Natural killer cell (primary cell): ENCODE measurements at regions not wholly inside any gene's neighbourhood (a gene's known extent, or its start where the extent isn't known, plus 50 kb on each side); places are given as distances from the start of the nearest gene placed in this dataset.

Source experiments
- ATAC-seq, 3 donors: fragments of 150-1000 bp in 2 of 3; fragments of 200-7000 bp in 1 of 3; cut with Tn5 transposase; 1 replicate in 1 of 3; 2 replicates in 2 of 3; pipeline ENCODE4 v1.10.0; 2021; ENCODE audit warnings: mild to moderate bottlenecking in 2 of 3, moderate library complexity in 2 of 3
- DNase-seq, 2 donors: peaks; one replicate each; pipeline versions ENCODE4 v3.0.0 to v3.0.0-alpha.2; 2013 to 2021; ENCODE audit warnings: mixed read lengths in 1 of 2
- H3K27ac ChIP-seq: one replicate; pipeline ENCODE4 v1.5.1; 2013; ENCODE audit warnings: mild to moderate bottlenecking, low read length
- H3K27me3 ChIP-seq: one replicate; pipeline ENCODE4 v1.6.1; 2013; ENCODE audit warnings: low read length; ENCODE audit not compliant: control insufficient read depth, insufficient read depth
- H3K36me3 ChIP-seq: one replicate; pipeline ENCODE4 v1.6.1; 2013; ENCODE audit warnings: low read length; ENCODE audit not compliant: control insufficient read depth, insufficient read depth
- H3K4me1 ChIP-seq: one replicate; pipeline ENCODE4 v1.6.1; 2013; ENCODE audit warnings: low read length; ENCODE audit not compliant: control insufficient read depth, insufficient read depth
- H3K4me3 ChIP-seq: one replicate; pipeline ENCODE4 v1.5.1; 2013; ENCODE audit warnings: low read length
- H3K9me3 ChIP-seq: one replicate; pipeline ENCODE4 v1.6.1; 2013; ENCODE audit warnings: low read length; ENCODE audit not compliant: control insufficient read depth, insufficient read depth
- H3K27ac Mint-ChIP-seq, 2 donors: one replicate each; pipeline ENCODE4 v1.8.0; 2022; ENCODE audit warnings: mild to moderate bottlenecking in 2 of 2, mixed read lengths in 2 of 2, moderate library complexity in 1 of 2
- H3K27me3 Mint-ChIP-seq, 2 donors: one replicate each; pipeline ENCODE4 v1.8.0; 2022; ENCODE audit warnings: low read depth in 2 of 2, mixed read lengths in 2 of 2
- H3K36me3 Mint-ChIP-seq: one replicate; pipeline ENCODE4 v1.8.0; 2022; ENCODE audit warnings: mixed read lengths
- H3K4me1 Mint-ChIP-seq, 2 donors: one replicate each; pipeline ENCODE4 v1.8.0; 2022; ENCODE audit warnings: mixed read lengths in 2 of 2
- H3K4me3 Mint-ChIP-seq: one replicate; pipeline ENCODE4 v1.8.0; 2022; ENCODE audit warnings: mild to moderate bottlenecking, moderate library complexity, mixed read lengths
- H3K9me3 Mint-ChIP-seq, 2 donors: one replicate each; pipeline ENCODE4 v1.8.0; 2022; ENCODE audit warnings: mixed read lengths in 2 of 2
- CTCF ChIP-seq: fragments of 200-600 bp; IDR thresholded peaks from one replicate; pipeline ENCODE4 v1.8.0; 2022; ENCODE audit warnings: antibody characterized with exemption
- WGBS: methylation state at CpG from one replicate; pipeline ENCODE4 v1.1.7; 2013; ENCODE audit warnings: missing lambda C conversion rate; ENCODE audit not compliant: insufficient coverage; 5-methylcytosine and 5-hydroxymethylcytosine counted together
- intact Hi-C: fragments of 100-400 bp; cut with micrococcal nuclease; formaldehyde crosslinking; loops from one replicate; pipeline ENCODE4 v1.14.2; 2022

GRCh38 chr13:80118099-80118498, 222.8 kb downstream of the SPRY2 start:
- H3K27me3 ChIP-seq: no peaks in the 10 kb centered on the region
- Mint-ChIP-seq H3K4me3 (no peak overlapping the region), H3K9me3 (no peaks in the 10 kb centered on the region), H3K27me3 (no peaks in the 10 kb centered on the region), H3K4me1 (no peaks in the 10 kb centered on the region), H3K27ac (no peak overlapping the region), H3K36me3 (no peaks in the 10 kb centered on the region)
- H3K4me1 ChIP-seq: no peaks in the 10 kb centered on the region
- DNase-seq (no peak), ATAC-seq (no peak)
- intact Hi-C loops: no loop called here
- no peaks in the 10 kb centered on the region for H3K36me3 ChIP-seq
- H3K27ac ChIP-seq: no peak overlapping the region
- no peak overlapping the region for H3K4me3 ChIP-seq
- no peaks in the 10 kb centered on the region for H3K9me3 ChIP-seq
- 100% methylated on average over 1 of the region's 1 CpG for WGBS
- no peak for TF ChIP-seq CTCF

DNA sequence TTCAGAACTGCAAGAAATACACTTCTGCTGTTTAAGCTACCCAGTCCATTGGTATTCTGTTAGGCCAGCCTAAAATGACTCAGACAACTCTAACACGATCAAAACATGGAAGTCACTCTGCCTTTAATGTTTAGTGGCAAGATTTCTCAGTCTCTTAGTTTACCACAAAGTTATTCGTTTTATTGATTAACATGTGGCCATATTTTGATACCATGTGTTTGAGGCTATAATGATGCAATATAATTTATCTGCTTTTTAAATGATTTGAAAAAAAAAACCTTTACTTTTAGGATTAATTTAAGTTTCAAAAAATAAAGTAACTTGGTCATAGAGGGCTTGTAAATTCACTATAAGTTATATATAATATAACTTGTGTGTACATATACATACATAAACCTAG, 223.4 kb downstream of the SPRY2 start:
- no peaks in the 10 kb centered on the region for H3K9me3 ChIP-seq
- Mint-ChIP-seq H3K4me1 (no peaks in the 10 kb centered on the region), H3K27me3 (no peaks in the 10 kb centered on the region), H3K9me3 (no peaks in the 10 kb centered on the region), H3K27ac (no peak overlapping the region), H3K36me3 (no peaks in the 10 kb centered on the region), H3K4me3 (no peak overlapping the region)
- H3K36me3 ChIP-seq: no peaks in the 10 kb centered on the region
- TF ChIP-seq CTCF: no peak
- WGBS: 78% methylated on average over 1 of the region's 2 CpGs
- no peak overlapping the region for H3K27ac ChIP-seq
- H3K4me3 ChIP-seq: no peak overlapping the region
- no peaks in the 10 kb centered on the region for H3K27me3 ChIP-seq
- no peak for ATAC-seq
- no peak for DNase-seq
- intact Hi-C loops: no loop called here
- no peaks in the 10 kb centered on the region for H3K4me1 ChIP-seq

DNA sequence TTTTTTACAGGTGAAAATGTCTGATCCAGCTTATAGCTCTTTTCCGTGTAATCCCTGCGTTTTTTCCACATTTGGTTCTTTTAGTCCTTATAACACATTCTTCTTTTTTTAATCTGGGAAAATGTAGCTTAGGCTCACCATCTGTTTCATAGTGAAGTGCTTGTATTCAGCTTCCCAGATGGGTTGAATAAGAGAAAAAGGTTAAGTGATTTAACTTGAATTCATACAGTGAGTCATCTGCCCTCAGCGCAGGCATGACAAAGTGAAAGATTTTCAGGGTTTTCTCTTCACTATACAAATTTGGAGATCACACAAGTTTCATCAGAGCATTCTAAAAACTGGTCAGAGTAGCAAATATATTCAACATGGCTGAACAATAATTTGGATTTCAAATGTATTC, 224.8 kb downstream of the SPRY2 start:
- H3K9me3 ChIP-seq: no peaks in the 10 kb centered on the region
- Mint-ChIP-seq H3K9me3 (no peaks in the 10 kb centered on the region), H3K4me3 (no peak overlapping the region), H3K4me1 (no peaks in the 10 kb centered on the region), H3K36me3 (no peaks in the 10 kb centered on the region), H3K27me3 (no peaks in the 10 kb centered on the region), H3K27ac (no peak overlapping the region)
- H3K4me1 ChIP-seq: no peaks in the 10 kb centered on the region
- ATAC-seq (no peak), DNase-seq (no peak)
- no peak overlapping the region for H3K4me3 ChIP-seq
- intact Hi-C loops: no loop called here
- H3K27me3 ChIP-seq: no peaks in the 10 kb centered on the region
- WGBS: 83% methylated on average over 3 of the region's 3 CpGs
- no peak for TF ChIP-seq CTCF
- H3K27ac ChIP-seq: no peak overlapping the region
- no peaks in the 10 kb centered on the region for H3K36me3 ChIP-seq

DNA sequence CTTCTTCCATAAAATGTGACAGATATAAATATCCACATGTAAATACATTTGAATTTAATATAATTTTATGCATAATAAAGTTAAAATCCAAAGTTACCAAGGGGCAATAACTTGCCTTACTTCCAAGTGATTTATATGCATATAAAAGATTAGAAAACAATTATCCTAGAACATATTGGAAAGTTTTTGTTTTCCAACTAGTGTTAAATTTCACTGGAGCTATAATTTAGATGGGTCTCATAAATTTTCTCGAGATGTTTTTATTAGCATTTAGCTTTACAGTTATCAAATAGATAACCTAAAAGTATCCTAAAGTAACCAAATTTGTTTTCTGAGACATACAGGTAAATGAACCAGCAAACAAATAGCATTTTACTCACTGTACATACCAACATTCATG, 225.3 kb downstream of the SPRY2 start:
- Histone ChIP-seq H3K36me3 (no peaks in the 10 kb centered on the region), H3K27me3 (no peaks in the 10 kb centered on the region), H3K9me3 (no peaks in the 10 kb centered on the region), H3K4me1 (no peaks in the 10 kb centered on the region), H3K4me3 (no peak overlapping the region), H3K27ac (no peak overlapping the region)
- intact Hi-C loops: no loop called here
- TF ChIP-seq CTCF: no peak
- Mint-ChIP-seq H3K27ac (no peak overlapping the region), H3K27me3 (peaks cover 0 to under 1% of the 10 kb centered on the region in 2 donors), H3K4me1 (no peaks in the 10 kb centered on the region), H3K9me3 (no peaks in the 10 kb centered on the region), H3K36me3 (no peaks in the 10 kb centered on the region), H3K4me3 (no peak overlapping the region)
- ATAC-seq (no peak), DNase-seq (no peak)
- no CpG with 5 or more reads among the region's 1 CpG for WGBS
